Central memory CD4-positive, alpha-beta T cell (primary cell): ENCODE measurements at regions not wholly inside any gene's neighbourhood (a gene's known extent, or its start where the extent isn't known, plus 50 kb on each side); places are given as distances from the start of the nearest gene placed in this dataset.
"Not testable (repeated sequence)": the region's sequence is repeated elsewhere in the genome, so short reads cannot be mapped to it uniquely, and the experiment has no call there.

Source experiments
- DNase-seq: peaks from one replicate; pipeline ENCODE4 v3.0.0; 2022

DNA sequence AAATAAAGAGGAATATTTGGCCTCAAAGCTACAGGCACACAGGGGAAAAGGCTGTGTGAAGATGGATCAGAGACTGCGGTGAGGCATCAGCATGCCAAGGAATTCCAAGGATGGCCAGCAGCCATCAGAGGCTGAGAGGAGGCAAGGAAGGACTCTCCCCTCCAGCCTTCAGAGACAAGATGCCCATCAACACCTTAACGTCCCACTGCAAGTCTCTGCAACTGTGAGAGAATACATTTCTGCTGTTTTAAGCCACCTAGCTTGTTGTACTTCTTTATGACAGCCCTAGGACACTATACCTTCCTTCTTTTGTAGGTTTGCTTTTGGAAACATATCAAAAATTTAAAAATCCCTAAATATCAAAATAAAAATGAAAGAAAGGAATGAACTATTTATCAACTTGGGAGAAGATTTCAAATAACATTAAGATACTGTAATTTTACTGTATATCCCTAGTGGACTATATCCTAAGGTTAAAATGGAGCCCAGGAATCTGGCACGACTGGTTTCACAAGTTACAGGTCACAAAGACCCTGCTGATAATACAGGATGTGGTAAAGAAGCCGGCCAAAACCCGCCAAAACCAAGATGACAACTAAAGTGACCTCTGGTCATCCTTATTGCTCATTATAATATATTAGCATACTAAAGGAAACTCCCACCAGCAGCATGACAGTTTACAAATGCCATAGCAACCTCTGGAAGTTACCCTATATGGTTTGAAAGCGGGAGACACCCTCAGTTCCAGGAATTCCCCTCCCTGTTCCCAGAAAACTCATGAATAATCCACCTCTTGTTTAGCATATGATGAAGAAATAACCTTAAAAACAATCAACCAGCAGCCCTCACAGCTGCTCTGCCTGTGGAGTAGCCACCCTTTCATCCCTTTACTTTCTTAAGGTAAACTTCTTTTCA lies 185.2 kb downstream of the AVL9 start:
- DNase-seq = no peak

DNA sequence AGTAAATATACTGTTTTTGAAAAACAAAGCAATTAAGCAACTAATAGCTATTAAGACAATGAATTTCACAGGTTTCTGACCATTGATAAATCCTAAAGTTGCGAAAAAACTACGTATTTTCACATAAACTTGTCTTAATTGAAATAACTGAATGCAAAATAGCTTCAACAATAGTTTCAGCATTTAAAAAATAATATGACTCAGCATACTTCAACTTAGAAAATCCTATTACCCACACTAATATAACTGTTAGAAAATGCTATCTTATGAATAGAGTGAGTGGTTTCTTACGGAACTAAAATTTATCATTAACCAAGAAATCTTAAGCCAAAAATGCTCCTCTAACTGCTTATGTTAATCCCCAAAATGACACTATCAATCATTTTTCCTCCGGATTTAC lies 183.9 kb downstream of the AVL9 start:
- no peak for DNase-seq

DNA sequence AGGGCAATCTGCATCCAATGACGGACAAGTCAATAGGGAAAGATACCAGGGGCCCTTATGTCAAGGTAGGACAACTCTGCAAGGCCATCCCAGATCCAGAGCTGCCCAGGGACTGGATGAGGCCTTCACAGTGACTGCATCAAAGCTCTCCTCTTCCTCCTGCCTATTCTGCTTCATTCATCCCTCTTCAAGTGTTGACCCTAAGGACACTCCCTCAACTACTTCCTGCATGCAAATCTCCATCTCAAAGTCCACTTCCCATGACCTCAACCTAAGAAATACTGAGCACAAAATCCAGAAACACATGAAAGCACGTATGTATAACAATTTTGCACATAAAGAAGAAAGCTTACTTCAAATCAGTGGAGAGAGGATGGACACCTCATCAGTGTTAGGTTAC lies 182.3 kb downstream of the AVL9 start:
- DNase-seq = no peak

DNA sequence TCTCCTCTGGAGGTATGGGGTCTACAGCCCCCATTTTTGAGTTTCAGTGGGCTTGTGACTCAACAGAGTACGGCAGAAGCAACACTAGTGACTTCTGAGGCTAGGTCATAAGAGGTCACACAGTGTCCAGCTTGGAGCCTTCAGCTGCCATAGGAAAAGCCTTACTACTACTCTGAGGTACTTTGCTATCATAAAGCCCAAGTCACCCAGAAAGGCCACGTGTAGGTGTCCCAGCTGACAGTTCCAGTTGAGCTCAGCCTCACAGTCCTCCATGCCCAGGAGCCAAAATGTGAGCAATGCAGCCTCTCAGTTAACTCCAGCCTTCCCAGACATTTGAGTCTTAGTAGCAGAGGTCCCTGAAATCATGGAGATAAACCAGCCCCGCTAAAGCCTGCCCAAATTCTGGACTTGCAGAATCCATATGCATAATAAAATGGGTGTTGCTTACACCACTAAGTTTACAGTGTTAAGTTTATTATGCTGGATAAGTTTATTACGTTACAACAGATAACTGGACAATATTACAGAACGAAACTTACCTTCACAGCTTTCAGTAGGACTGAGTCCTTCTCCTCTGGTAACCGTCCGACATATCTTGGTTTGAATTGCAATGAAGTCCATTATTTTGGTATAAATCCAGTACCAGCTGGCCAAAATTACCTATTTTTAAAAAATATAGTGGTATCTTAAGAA lies 181.1 kb downstream of the AVL9 start:
- DNase-seq = no peak

GRCh38 chr7:32673275-32673983 lies 178.1 kb downstream of the AVL9 start:
- DNase-seq = no peak

DNA sequence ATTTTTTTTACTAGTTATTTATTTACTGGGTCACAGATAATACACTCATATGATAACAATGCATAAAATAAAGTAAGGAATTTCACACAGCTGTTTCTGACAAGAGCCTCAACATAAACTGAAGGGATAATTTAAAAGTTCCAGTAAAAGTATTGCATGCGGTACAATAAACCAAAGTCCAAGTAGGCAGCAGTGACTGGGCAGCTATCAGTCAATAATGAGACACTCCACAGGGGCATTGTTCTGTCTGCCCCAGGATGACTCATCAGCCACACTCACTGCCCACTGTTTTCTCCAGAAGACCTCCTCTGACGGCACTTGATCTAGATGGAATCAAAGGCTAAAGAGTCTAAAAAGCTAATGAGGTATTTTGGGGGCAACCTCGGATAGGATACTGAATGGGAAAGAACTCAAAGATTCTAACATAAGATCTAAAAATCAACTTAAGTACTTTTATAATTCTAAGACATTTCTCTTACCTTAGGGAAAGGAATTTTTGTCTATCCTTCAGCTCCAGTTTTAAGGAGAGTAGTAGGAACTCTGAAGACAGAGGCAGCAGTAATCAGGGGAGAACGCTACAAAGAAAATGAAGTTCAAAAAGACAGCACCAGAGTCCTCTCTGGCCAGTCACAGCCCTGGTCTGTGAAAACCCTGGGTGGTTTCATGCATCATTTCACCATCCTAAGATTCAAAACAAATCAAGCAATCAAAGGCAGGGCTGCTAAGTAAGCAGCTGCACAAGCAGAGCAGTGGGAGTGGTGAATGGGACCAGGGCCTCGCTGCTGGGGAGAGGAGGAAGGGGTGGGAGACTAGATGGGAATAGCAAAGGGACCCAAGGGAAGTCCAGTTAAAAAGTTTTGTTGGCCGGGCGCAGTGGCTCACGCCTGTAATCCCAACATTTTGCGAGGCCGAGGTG lies 175.1 kb downstream of the AVL9 start:
- DNase-seq = no peak

GRCh38 chr7:32669173-32669870 lies 174.0 kb downstream of the AVL9 start:
- DNase-seq = not testable (repeated sequence)

DNA sequence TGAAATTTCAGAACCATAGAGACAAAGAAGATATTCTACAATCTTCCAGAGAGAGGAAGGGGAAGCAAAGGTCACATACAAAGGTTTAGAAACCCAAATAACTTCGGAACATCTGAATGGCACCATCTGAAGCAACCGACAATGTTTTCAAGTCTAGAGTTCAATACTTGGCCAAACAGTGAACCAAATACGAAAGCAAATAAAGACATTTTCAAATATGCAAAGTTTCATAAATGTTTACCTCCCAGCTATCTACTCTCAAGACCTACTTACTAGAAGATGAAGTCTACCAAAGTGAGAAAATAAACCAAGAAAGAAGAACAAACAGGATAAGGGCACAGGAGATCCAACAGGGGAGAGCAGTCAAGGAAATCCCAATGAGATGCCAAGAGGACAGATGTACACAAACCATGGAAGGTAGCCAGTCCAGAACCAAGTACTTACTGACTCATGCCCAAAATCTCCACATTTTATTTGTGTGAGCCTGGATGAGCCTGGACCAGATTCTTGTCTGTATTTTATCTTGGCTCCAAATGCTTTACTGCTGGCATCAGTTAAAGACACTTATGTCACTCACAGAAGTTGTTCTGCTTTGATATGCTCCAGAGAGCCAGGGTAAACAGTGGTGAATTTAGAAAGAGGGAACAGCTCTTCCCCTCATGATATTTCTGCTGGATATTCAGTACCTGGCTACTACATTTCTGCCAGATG lies 173.3 kb downstream of the AVL9 start:
- not testable (repeated sequence) for DNase-seq

DNA sequence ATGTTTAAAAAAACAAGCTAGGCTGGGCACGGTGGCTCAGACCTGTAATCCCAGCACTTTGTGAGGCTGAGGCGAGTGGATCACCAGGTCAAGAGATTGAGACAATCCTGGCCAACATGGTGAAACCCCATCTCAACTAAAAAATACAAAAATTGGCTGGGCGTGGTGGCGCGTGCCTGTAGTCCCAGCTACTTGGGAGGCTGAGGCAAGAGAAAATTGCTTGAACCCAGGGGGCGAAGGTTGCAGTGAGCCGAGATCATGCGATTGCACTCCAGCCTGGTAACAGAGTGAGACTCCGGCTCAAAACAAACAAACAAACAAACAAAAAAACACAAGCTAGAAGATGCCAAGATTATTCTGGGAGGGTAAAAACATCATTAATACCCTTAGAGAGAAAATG lies 172.3 kb downstream of the AVL9 start:
- not testable (repeated sequence) for DNase-seq

- not testable (repeated sequence) for DNase-seq
Observed at GRCh38 chr7:32663805-32664211, 168.5 kb downstream of the AVL9 start.

- not testable (repeated sequence) for DNase-seq
Observed at GRCh38 chr7:32662509-32662908, 167.2 kb downstream of the AVL9 start.

DNA sequence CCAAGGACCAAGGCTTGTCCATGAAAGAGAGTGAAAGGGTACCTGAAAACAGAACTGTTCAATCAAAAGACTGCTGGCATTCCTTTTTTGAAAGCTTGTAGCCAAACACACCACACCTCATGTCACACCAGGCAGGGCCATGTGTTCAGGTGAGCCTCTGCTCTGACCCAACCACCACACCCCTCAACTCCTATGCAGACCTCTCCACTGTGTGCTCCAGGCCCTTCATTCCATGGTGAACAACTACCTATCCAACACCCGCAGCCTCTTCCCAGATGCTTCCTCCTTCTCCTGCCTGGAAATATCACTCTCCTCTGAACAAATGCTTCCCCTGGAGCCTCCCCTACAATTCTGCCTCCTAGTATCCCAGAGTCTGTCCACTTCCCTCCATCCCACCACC lies 166.6 kb downstream of the AVL9 start:
- no peak for DNase-seq

DNA sequence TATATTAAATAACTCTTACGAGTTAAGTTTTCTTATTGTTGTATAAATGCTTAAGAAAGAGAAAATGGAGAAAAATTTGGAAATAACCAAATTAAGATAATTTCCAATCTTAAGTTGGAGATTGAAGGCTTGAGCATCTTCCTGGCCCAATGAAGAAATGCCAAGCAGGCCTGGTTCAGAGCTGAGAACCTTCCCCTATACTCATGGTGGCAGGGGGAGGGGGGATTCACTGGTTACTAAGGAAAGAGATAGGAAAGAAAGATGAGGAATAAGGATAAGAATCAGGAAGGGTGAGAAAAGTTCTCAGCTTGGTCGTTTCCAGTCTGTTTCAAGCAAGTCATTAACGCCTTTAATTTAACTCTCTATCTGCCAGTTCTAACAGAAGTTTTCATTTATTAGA lies 166.2 kb downstream of the AVL9 start:
- DNase-seq = no peak

DNA sequence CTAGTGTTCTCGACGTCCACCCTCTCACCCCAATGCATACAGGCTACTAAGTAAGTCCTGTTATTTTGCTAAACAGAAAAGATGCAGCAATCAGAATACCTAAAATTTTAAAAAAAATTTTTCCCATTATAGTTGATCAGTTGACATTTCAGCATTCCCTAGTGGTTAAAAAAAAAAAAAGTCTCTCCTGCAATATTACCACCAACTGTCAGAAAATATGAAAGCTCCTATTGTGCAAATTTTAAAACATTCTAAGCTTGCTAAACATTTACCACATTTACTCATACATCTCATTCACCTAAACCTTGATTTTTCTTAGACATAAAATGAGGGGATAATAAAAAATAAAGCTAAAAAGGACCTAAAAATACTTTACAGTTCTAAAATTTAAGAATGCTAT lies 165.6 kb downstream of the AVL9 start:
- DNase-seq = no peak

- DNase-seq = no peak
Observed at GRCh38 chr7:32659853-32660252, 164.6 kb downstream of the AVL9 start.

DNA sequence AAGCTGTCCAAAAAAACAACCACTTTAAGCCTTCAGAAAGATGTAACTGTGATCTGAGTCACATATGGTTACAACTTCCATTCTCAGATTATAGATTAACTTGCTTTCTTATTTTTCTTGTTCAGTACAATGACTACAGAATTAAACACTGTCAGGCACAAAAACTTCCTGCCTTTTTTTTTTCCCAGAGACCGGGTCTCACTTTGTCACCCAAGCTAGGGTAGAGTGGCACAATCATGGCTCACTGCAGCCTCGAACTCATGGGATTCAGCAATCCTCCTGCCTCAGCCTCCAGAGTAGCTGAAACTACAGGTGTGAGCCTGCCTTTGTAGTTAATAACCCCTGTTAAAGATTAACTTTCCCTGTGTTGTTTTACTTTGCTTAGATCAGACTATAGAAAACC lies 163.2 kb downstream of the AVL9 start:
- DNase-seq = no peak

- DNase-seq = no peak
Observed at GRCh38 chr7:32658034-32658433, 162.7 kb downstream of the AVL9 start.

DNA sequence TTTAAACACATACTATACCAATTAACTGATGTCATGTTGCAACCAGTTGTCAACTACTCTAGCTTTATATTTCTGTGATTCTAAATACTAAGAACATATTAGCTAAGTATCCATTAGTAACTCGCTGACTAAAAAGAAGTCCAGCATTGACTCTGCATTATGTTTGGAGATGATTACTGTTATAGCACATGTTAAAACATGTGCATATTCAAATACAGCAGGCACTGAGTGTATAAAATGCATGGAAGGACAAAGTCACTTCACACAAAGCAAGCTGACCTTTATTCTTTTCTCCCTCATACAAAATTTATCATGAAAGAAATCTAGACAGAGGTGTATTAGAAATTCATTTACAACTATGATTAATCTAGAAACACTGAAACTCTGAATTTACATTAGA lies 159.3 kb downstream of the AVL9 start:
- not testable (repeated sequence) for DNase-seq

- DNase-seq = not testable (repeated sequence)
Observed at GRCh38 chr7:32650356-32650755, 155.1 kb downstream of the AVL9 start.

DNA sequence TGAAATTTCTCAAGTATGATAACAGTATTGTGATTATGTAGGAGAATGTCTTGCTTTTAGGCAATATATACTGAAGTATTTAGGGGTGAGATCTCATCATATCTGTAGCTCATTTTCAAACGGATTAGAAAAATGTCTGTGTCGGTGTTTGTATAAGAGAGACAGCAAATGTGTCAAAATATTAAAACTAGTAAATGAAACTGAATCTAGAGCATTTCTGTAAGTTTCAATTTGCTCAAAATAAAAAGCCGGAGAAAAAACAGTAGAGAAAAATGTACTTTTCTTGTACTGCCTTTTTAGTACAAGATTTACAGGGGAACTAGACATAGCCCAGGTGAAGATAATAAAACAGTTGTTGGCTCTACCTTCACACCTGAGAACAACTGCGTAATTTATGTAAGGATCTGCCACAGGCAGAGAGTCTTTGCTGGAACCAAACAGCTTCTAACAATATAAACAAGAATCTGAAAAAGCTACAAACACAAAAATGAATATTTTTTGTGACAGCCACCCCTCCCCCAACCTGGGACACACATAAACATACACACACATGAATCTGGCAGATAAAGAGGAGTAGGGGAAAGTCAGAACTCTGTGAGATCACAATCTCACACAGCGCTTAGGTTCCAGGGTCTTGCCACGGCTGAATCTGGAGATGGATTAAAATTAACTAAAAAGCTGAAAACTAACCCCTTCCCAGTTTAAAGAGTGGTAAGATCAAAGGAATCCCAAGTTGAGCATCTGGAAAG lies 153.3 kb downstream of the AVL9 start:
- DNase-seq = no peak
